ENCODE measurements at regions not wholly inside any gene's neighbourhood (a gene's known extent, or its start where the extent isn't known, plus 50 kb on each side); places are given as distances from the start of the nearest gene placed in this dataset.
A peak's percentile ranks its signal among the peaks of the same experiment; 100 is the strongest.

DNA sequence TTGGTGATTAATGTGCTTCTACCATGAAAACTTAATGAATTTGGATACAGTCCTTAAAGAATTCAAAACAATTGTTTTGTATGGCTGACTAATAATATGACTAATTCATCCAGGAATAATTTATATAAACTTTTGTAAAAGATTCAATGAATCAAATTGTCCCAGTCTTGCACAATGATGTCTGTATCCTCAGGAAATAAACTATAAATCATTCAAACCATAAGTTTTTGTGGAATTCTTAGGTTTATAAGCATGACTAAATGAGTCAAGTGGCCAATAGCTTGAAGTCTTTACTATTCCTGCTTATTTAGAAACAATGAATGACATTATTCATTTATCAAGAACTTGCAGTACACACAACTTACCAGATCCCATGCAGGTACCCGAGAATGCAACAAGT lies 935.0 kb upstream of the INTU start:
- no peaks in the 10 kb centered on the region for H3K36me3 ChIP-seq
- H3K4me3 ChIP-seq (ENCODE audit: low read depth, low read length): no peak overlapping the region
- no peaks in the 10 kb centered on the region for H3K4me1 ChIP-seq
- H3K27me3 ChIP-seq: no peaks in the 10 kb centered on the region
- H3K9me3 ChIP-seq: no peaks in the 10 kb centered on the region
- no peak for DNase-seq
- TF ChIP-seq, protein P1, sequence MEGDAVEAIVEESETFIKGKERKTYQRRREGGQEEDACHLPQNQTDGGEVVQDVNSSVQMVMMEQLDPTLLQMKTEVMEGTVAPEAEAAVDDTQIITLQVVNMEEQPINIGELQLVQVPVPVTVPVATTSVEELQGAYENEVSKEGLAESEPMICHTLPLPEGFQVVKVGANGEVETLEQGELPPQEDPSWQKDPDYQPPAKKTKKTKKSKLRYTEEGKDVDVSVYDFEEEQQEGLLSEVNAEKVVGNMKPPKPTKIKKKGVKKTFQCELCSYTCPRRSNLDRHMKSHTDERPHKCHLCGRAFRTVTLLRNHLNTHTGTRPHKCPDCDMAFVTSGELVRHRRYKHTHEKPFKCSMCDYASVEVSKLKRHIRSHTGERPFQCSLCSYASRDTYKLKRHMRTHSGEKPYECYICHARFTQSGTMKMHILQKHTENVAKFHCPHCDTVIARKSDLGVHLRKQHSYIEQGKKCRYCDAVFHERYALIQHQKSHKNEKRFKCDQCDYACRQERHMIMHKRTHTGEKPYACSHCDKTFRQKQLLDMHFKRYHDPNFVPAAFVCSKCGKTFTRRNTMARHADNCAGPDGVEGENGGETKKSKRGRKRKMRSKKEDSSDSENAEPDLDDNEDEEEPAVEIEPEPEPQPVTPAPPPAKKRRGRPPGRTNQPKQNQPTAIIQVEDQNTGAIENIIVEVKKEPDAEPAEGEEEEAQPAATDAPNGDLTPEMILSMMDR (IDR thresholded peaks at IDR 0.05; ENCODE audit: low read depth, low read length): no peak

DNA sequence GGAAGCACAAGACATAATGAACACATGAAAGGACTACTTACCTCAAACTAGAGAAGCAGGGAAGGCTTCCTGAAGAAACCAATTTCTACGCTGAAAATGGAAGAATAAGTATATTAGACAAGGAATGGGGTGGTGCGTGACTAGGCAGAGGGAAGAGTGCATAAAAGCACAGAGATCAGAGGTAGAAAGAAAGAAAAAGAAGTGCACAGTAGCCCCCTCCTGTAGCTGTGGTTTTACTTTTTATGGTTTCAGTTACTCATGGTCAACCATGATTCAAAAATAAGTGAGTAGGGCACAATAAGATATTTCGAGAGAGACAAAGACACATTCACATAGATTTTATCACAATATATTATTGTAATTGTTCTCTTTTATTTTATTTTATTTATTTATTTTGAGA lies 934.5 kb upstream of the INTU start:
- TF ChIP-seq, protein P1 (IDR thresholded peaks at IDR 0.05; ENCODE audit: low read depth, low read length): no peak
- Histone ChIP-seq H3K4me1 (no peaks in the 10 kb centered on the region), H3K9me3 (no peaks in the 10 kb centered on the region), H3K4me3 (ENCODE audit: low read depth, low read length) (no peak overlapping the region), H3K27me3 (no peaks in the 10 kb centered on the region), H3K36me3 (no peaks in the 10 kb centered on the region)
- no peak for DNase-seq

DNA sequence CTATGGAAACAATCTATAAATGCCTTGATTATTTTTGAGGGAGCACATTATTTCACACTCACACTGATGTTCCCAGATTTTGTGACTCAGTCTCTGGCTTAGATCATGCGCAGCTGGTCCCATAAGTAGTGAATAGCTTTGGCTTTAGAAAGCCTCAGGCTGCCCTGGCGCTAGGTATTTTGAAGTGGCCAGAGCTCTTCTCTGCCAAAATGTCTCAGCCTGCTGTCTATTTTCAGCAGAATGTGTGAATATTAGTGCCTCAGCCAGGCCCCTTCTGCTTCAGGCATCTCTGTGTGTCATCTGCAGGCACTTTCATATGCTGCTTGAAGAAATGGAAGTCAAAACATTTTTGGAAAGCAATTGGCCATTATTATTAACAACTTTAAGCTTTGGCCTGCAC lies 931.0 kb upstream of the INTU start:
- TF ChIP-seq, protein P1 (IDR thresholded peaks at IDR 0.05; ENCODE audit: low read depth, low read length): no peak
- Histone ChIP-seq H3K9me3 (no peaks in the 10 kb centered on the region), H3K4me1 (no peaks in the 10 kb centered on the region), H3K36me3 (no peaks in the 10 kb centered on the region), H3K27me3 (no peaks in the 10 kb centered on the region), H3K4me3 (ENCODE audit: low read depth, low read length) (no peak overlapping the region)
- DNase-seq: peak; percentile 10

DNA sequence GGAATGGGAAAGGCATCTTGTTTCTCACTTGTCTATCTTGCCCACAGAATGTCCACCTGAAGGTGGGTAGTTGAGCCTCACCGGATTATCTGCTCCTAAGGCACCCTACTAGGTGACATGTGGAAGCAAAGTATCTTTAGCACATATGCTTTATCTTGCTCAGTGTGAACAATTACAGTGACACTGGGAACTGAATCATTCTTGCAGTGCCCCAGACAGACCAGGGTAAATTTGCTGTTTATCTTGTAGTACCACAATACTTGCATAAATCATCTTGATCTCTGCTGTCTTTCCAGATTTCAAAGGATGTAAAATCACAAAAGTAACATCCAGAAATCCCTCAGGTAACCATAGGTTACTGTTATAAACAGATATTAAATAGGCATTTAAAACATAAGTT lies 930.0 kb upstream of the INTU start:
- no peak for DNase-seq
- no peaks in the 10 kb centered on the region for H3K27me3 ChIP-seq
- no peaks in the 10 kb centered on the region for H3K9me3 ChIP-seq
- H3K36me3 ChIP-seq: no peaks in the 10 kb centered on the region
- TF ChIP-seq, protein P1 (IDR thresholded peaks at IDR 0.05; ENCODE audit: low read depth, low read length): no peak
- H3K4me1 ChIP-seq: no peaks in the 10 kb centered on the region
- no peak overlapping the region for H3K4me3 ChIP-seq (ENCODE audit: low read depth, low read length)

DNA sequence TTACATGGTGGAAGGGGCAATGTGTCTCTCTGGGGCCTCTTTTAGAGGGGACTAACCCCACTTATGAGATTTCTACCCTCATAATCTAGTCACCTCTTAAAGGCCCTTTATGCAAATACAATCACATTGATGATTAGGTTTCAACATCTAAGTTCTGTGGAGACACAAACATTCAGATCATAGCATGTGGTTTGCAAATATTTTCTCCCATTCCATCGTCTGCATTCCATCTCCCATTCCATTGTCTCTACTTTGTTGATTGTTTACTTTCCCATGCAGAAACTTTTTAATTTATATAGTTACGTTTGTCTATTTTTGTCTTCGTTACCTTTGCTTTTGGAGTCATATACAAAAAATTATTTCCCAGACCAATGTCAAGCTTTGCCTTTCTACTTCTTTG lies 927.5 kb upstream of the INTU start:
- DNase-seq: no peak
- Histone ChIP-seq H3K4me3 (ENCODE audit: low read depth, low read length) (no peak overlapping the region), H3K9me3 (no peaks in the 10 kb centered on the region), H3K36me3 (no peaks in the 10 kb centered on the region), H3K4me1 (no peaks in the 10 kb centered on the region), H3K27me3 (no peaks in the 10 kb centered on the region)
- TF ChIP-seq, protein P1 (IDR thresholded peaks at IDR 0.05; ENCODE audit: low read depth, low read length): no peak

DNA sequence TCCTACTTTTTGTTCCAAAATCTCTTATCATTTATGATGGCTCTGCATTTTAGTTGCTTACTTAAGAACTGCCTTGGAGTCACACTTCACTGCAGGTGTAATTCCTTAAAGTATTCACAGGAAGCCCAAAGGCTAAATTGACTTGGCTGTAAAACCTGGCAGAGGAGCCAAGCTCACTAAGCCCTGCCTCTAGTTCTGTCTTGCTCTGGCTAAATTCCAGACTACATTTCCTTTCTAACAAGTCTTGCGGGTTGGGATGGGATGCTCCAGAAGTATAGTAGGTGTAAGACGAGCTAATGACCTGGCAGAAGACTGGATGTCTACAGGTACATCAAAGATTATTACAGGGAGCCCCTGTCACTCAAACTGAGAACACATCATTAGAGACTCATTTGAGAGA lies 924.0 kb upstream of the INTU start:
- no peak for DNase-seq
- H3K9me3 ChIP-seq: no peaks in the 10 kb centered on the region
- no peak overlapping the region for H3K4me3 ChIP-seq (ENCODE audit: low read depth, low read length)
- TF ChIP-seq, protein P1 (IDR thresholded peaks at IDR 0.05; ENCODE audit: low read depth, low read length): no peak
- no peaks in the 10 kb centered on the region for H3K36me3 ChIP-seq
- no peaks in the 10 kb centered on the region for H3K4me1 ChIP-seq
- no peaks in the 10 kb centered on the region; the same call in 1 of the 2 replicates for H3K27me3 ChIP-seq

All from BE2C (cell line).